ENCODE measurements at regions not wholly inside any gene's neighbourhood (a gene's known extent, or its start where the extent isn't known, plus 50 kb on each side); places are given as distances from the start of the nearest gene placed in this dataset.

- in situ Hi-C loops (cut with MboI) (no loop called here), intact Hi-C loops (cut with micrococcal nuclease; ENCODE audit: unreplicated experiment) (no loop called here)
- DNase-seq (ENCODE audit: low read depth, low spot score) (no peak), ATAC-seq (no peak), FAIRE-seq (no peak)
- H3K36me3 ChIP-seq (ENCODE audit: control insufficient read depth in 2 of 2, insufficient read depth in 2 of 2, low read length in 1 of 2) = no peaks in the 10 kb centered on the region
- ChIA-PET SMC1A (ENCODE audit: uncharacterized antibody, unreplicated experiment) (interaction anchor here (0.6 to 1.5 kb wide), 2 partner anchors 9 to 562 kb away, joined by 3 to 4 read pairs; no protein-coding TSS in a partner anchor), RAD21 (ENCODE audit: unreplicated experiment) (no interaction called here), CTCF (no interaction called here), POLR2A (no interaction called here)
- H3K27ac ChIP-seq (ENCODE audit: control insufficient read depth, insufficient read depth) = no peak overlapping the region
- no peaks in the 10 kb centered on the region for H4K20me1 ChIP-seq (ENCODE audit: control insufficient read depth, insufficient read depth)
- 0% methylated on average over 1 of the region's 1 CpG for WGBS (ENCODE audit: insufficient coverage, insufficient replicate concordance, low lambda C conversion rate, missing lambda C conversion rate)
- H3K4me3 ChIP-seq = no peak overlapping the region
- no peak overlapping the region for H3K9ac ChIP-seq (ENCODE audit: control insufficient read depth, insufficient read depth, low read length)
- no peaks in the 10 kb centered on the region for H3K27me3 ChIP-seq (replicated peaks in 1 of 2; ENCODE audit: control insufficient read depth in 2 of 2, insufficient read depth in 2 of 2, low read length in 1 of 2)
- TF ChIP-seq ZNF384 (IDR thresholded peaks at IDR 0.05; ENCODE audit: borderline replicate concordance, low read depth, low read length) (no peak), E2F8 (IDR thresholded peaks at IDR 0.05; ENCODE audit: low read depth, partially characterized antibody) (no peak), HDAC2 (IDR thresholded peaks at IDR 0.05) (no peak), PBX3 (IDR thresholded peaks at IDR 0.05; ENCODE audit: insufficient replicate concordance, low read depth, low read length) (no peak), PAX8 (IDR thresholded peaks at IDR 0.05) (no peak), TCF7 (IDR thresholded peaks at IDR 0.05; ENCODE audit: borderline replicate concordance) (no peak), ZNF24 (IDR thresholded peaks at IDR 0.05) (no peak)
- H3K4me2 ChIP-seq (ENCODE audit: control insufficient read depth, insufficient read depth) = no peak overlapping the region
- no peaks in the 10 kb centered on the region for H3K9me3 ChIP-seq (replicated peaks; ENCODE audit: control insufficient read depth, insufficient read depth, low read length)
- BruUV-seq (replicated peaks) = no TSS peak
- no peaks in the 10 kb centered on the region for H3K4me1 ChIP-seq (ENCODE audit: control insufficient read depth, insufficient read depth, low read length)
- H2AFZ ChIP-seq (ENCODE audit: control insufficient read depth, low read depth, low read length) = no peak overlapping the region
- no peaks in the 10 kb centered on the region for H3K79me2 ChIP-seq (ENCODE audit: control insufficient read depth, insufficient read depth, low read length)
Measured at GRCh38 chr6:81640891-81641290, 111.6 kb downstream of the TENT5A start.
